ENCODE measurements at regions not wholly inside any gene's neighbourhood (a gene's known extent, or its start where the extent isn't known, plus 50 kb on each side); places are given as distances from the start of the nearest gene placed in this dataset.

DNA sequence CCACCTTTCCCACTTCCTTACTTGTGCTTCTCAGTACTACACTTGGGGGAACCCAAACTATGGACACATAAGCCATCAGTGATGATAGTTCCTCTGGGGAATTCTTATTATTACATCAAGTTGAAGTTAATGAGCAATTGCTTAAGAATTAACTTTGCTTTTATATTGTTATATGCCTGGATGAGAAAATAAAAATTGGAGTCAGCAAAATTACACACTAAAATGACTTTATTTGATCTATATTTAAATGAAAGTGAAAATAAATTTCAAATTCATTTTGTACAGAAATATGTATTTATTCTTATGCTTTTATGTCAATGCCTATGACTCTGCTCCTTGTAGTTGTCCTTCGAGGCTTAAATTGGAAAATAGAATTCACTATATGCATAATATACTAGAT lies 149.4 kb upstream of the KCND2 start:
- TF ChIP-seq, protein P1, sequence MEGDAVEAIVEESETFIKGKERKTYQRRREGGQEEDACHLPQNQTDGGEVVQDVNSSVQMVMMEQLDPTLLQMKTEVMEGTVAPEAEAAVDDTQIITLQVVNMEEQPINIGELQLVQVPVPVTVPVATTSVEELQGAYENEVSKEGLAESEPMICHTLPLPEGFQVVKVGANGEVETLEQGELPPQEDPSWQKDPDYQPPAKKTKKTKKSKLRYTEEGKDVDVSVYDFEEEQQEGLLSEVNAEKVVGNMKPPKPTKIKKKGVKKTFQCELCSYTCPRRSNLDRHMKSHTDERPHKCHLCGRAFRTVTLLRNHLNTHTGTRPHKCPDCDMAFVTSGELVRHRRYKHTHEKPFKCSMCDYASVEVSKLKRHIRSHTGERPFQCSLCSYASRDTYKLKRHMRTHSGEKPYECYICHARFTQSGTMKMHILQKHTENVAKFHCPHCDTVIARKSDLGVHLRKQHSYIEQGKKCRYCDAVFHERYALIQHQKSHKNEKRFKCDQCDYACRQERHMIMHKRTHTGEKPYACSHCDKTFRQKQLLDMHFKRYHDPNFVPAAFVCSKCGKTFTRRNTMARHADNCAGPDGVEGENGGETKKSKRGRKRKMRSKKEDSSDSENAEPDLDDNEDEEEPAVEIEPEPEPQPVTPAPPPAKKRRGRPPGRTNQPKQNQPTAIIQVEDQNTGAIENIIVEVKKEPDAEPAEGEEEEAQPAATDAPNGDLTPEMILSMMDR (IDR thresholded peaks at IDR 0.05; ENCODE audit: extremely low read depth, missing control alignments), result no peak
- DNase-seq (ENCODE audit: low spot score), result no peak

DNA sequence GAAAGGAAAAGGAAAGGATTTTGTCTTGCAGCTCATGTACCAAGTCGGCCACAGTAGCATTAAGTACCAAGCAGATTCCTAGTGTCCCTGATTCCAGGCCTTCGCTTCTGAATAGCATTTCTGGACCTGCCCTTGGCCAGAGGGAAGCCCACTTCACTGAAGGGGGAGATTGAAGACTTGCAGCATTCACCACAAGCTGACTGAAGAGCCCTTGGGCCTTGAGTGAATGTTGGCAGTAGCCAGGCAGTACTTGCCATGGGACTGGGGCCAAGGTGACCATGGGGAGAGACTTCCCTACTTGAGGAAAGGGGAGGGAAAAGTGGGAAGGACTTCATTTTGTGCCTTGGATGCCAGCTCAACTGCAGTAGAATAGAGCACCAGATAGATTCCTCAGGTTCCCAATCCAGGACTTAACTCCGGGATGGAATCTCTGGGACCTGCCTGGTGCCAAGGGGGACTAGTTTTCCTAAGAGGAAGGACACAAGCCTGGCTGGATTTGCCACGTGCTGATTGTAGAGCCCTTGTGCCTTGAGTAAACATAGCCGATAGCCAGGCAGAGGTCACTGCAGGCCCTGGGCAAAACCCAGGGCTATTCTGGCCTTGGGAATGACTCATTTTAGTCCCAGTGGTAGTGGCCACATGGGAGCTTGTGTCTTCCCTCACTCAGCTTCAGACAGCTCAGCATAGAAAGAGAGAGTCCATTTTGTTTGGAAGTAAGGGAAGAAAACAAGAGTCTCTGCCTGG lies 141.7 kb upstream of the KCND2 start:
- DNase-seq (ENCODE audit: low spot score), result no peak

DNA sequence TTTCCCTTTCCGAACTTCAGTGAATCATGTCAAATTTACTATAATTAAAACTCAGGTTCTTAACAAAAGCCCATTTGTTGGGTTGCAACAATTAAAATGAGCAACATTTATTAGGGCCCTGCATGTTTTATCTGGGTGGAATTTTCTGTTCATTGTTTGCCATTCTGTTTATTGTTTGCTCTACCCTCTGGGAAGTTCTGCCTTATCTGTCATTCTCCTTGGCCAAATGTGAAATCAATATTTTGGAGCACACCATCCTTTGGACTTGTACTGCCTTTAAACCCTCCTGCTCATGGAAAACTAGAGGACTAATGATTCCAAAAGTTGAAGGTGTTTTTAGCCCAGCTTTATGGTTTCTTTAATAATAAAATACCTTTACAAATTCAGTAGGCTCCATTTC lies 134.5 kb upstream of the KCND2 start:
- TF ChIP-seq, protein P1 (IDR thresholded peaks at IDR 0.05; ENCODE audit: extremely low read depth, missing control alignments), result no peak
- no peak for DNase-seq (ENCODE audit: low spot score)

More for the DNA sequence above, 141.7 kb upstream of the KCND2 start:
- TF ChIP-seq, protein P1 (IDR thresholded peaks at IDR 0.05; ENCODE audit: extremely low read depth, missing control alignments), result no peak

DNA sequence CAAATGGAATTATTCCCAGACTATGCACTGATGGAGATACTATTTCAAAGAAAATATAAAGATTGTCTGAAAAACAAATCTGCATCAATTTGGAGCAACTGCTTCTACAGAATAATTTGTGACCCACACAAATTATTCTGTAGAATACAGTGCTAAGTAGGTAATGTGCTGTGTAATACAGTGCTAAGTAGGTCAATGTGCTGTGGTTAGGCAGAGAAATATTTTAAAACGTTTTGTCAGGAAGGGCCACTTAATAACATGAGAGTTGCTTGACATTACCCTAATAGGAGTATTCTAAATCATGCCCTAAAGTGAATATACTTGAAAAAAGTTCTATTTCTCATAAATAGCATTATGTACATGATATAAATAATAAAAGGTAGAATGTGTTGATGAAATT lies 116.5 kb upstream of the KCND2 start:
- DNase-seq (ENCODE audit: low spot score), result no peak
- TF ChIP-seq, protein P1 (IDR thresholded peaks at IDR 0.05; ENCODE audit: extremely low read depth, missing control alignments), result no peak

DNA sequence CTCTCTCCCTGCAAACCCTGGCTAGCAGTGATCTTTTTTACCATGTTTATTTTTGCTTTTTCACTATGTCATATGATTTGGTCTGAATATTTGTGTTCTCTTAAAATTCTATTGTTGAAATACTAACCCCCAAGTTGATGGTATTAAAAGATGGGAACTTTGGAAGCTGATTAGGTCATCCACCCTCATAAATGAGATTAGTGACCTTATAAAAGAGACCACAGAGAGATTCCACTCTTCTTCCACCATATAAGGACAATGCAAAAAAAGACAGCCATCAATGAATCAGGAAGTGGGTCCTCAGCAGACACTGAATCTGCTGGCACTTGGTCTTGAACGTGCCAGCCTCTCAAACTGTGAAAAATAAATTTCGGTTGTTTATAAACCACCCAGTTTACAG lies 112.8 kb upstream of the KCND2 start:
- no peak for DNase-seq (ENCODE audit: low spot score)
- TF ChIP-seq, protein P1 (IDR thresholded peaks at IDR 0.05; ENCODE audit: extremely low read depth, missing control alignments), result no peak

DNA sequence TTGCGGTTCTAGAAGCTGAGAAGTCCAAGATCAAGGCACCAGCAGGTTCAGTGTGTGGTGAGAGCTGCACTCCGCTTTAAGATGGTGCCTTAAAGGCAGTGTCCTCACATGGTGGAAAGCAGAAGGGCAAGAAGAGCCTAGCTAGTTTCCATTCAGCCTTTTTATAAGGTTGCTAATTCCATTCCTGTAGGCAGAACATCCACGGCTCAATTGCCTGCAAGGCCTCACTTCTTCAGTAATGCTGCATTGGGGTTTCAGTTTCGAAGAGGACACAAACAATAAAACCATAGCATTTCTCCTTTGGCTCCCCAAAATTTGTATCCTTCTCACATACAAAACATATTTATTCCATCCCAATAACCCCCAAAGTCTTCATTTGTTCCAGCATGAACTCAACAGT lies 109.5 kb upstream of the KCND2 start:
- TF ChIP-seq, protein P1 (IDR thresholded peaks at IDR 0.05; ENCODE audit: extremely low read depth, missing control alignments), result no peak
- DNase-seq (ENCODE audit: low spot score), result no peak

DNA sequence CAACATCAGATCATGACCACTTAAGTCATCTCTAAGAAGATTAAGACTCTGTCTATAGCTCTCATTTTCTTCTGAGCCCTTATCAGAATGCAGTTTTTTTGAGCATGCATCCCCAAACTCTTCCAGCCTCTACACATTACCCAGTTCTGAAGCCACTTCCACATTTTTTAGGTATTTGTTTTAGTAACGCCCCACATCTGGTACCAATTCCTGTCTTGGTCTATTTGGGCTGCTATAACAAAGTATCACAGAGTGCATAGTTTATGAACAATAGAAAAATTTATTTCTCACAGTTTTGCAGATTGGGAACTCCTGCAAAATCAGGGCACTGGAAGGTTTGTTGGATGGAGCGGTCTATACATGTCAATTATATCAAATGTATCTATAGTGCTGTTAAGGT lies 107.7 kb upstream of the KCND2 start:
- TF ChIP-seq, protein P1 (IDR thresholded peaks at IDR 0.05; ENCODE audit: extremely low read depth, missing control alignments), result no peak
- no peak for DNase-seq (ENCODE audit: low spot score)
